ENCODE measurements at regions not wholly inside any gene's neighbourhood (a gene's known extent, or its start where the extent isn't known, plus 50 kb on each side); places are given as distances from the start of the nearest gene placed in this dataset.

- no peak for TF ChIP-seq NFRKB (IDR thresholded peaks at IDR 0.05)
- TF ChIP-seq SP1 (IDR thresholded peaks at IDR 0.05), result no peak
- TF ChIP-seq ARNT (IDR thresholded peaks at IDR 0.05), result no peak
- TF ChIP-seq HDGF (IDR thresholded peaks at IDR 0.05; ENCODE audit: borderline replicate concordance), result no peak
- TF ChIP-seq ZNF384 (IDR thresholded peaks at IDR 0.05), result no peak
- TF ChIP-seq CTBP1 (IDR thresholded peaks at IDR 0.05; ENCODE audit: borderline replicate concordance), result no peak
- TF ChIP-seq ELF4 (IDR thresholded peaks at IDR 0.05), result no peak
- no peak for TF ChIP-seq FOXM1 (IDR thresholded peaks at IDR 0.05; ENCODE audit: borderline replicate concordance)
- TF ChIP-seq TARDBP (IDR thresholded peaks at IDR 0.05), result no peak
- no peak for TF ChIP-seq FOXA1 (IDR thresholded peaks at IDR 0.05)
- TF ChIP-seq L3MBTL2 (conservative IDR thresholded peaks at IDR 0.05), result no peak
- TF ChIP-seq SUZ12 (IDR thresholded peaks at IDR 0.05), result no peak
Observed at GRCh38 chr4:83692028-83692427, 156.1 kb downstream of the GPAT3 start.
